NOMO-1 treated with dmso at 0.1 percent for 144 hours (cell line): ENCODE measurements at regions not wholly inside any gene's neighbourhood (a gene's known extent, or its start where the extent isn't known, plus 50 kb on each side); places are given as distances from the start of the nearest gene placed in this dataset.

Source experiments
- DNase-seq: peaks from one replicate; lab custom pipeline; 2025; ENCODE audit not compliant: unreplicated experiment; lab: John Stamatoyannopoulos, UW

GRCh38 chr12:93198086-93198485 lies 179.6 kb upstream of the NUDT4 start:
- no peak for DNase-seq

- DNase-seq: no peak
These were observed 177.9 kb upstream of the NUDT4 start for GRCh38 chr12:93199831-93200236.

- no peak for DNase-seq
These were observed 177.3 kb upstream of the NUDT4 start for GRCh38 chr12:93200291-93200917.

GRCh38 chr12:93201990-93202389 lies 175.7 kb upstream of the NUDT4 start:
- DNase-seq: no peak

- no peak for DNase-seq
These were observed 175.0 kb upstream of the NUDT4 start for GRCh38 chr12:93202688-93203087.

GRCh38 chr12:93203361-93203760 lies 174.4 kb upstream of the NUDT4 start:
- no peak for DNase-seq

- no peak for DNase-seq
These were observed 172.8 kb upstream of the NUDT4 start for GRCh38 chr12:93204896-93205295.

GRCh38 chr12:93205361-93205760 lies 172.4 kb upstream of the NUDT4 start:
- DNase-seq: no peak

- no peak for DNase-seq
These were observed 169.7 kb upstream of the NUDT4 start for GRCh38 chr12:93208011-93208410.

GRCh38 chr12:93214523-93215289 lies 163.0 kb upstream of the NUDT4 start:
- DNase-seq: no peak

GRCh38 chr12:93215290-93215678 lies 162.4 kb upstream of the NUDT4 start:
- DNase-seq: no peak

GRCh38 chr12:93219947-93220346 lies 157.8 kb upstream of the NUDT4 start:
- DNase-seq: peak; percentile 90

GRCh38 chr12:93221841-93222240 lies 155.9 kb upstream of the NUDT4 start:
- no peak for DNase-seq

- DNase-seq: peak; percentile 69
These were observed 154.0 kb upstream of the NUDT4 start for GRCh38 chr12:93223440-93224426.

GRCh38 chr12:93225094-93225493 lies 152.6 kb upstream of the NUDT4 start:
- no peak for DNase-seq

- no peak for DNase-seq
These were observed 151.4 kb upstream of the NUDT4 start for GRCh38 chr12:93226361-93226760.

- no peak for DNase-seq
These were observed 148.0 kb upstream of the NUDT4 start for GRCh38 chr12:93229494-93230325.

- DNase-seq: no peak
These were observed 147.4 kb upstream of the NUDT4 start for GRCh38 chr12:93230326-93230720.

- DNase-seq: no peak
These were observed 145.8 kb upstream of the NUDT4 start for GRCh38 chr12:93231938-93232337.

GRCh38 chr12:93234641-93235040 lies 143.1 kb upstream of the NUDT4 start:
- DNase-seq: no peak

- no peak for DNase-seq
These were observed 141.8 kb upstream of the NUDT4 start for GRCh38 chr12:93235881-93236280.
